ENCODE measurements at regions not wholly inside any gene's neighbourhood (a gene's known extent, or its start where the extent isn't known, plus 50 kb on each side); places are given as distances from the start of the nearest gene placed in this dataset.

DNA sequence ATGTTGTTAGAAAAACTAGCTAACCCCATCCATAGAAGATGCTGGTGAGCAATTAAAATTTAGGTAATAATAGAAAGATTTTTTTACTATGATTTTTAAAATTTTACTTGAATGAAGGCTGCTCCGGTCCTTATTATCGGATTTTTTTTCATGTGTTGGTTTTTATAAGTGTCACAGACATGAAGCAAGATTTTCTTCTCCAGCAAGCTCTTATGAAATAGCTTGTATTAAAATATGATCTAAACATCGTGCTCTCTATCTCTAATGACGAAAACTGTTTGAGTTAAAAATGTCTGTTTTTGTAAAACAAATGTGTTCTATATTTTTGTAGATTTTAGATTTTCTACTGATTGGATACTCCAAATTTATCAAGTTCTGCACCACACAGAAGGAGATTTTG, 339.6 kb downstream of the ZNF536 start:
- no peak for ATAC-seq
- TF ChIP-seq ISL1 (CRISPR knock-in tag; IDR thresholded peaks at IDR 0.05) = no peak
- TF ChIP-seq, protein P1, sequence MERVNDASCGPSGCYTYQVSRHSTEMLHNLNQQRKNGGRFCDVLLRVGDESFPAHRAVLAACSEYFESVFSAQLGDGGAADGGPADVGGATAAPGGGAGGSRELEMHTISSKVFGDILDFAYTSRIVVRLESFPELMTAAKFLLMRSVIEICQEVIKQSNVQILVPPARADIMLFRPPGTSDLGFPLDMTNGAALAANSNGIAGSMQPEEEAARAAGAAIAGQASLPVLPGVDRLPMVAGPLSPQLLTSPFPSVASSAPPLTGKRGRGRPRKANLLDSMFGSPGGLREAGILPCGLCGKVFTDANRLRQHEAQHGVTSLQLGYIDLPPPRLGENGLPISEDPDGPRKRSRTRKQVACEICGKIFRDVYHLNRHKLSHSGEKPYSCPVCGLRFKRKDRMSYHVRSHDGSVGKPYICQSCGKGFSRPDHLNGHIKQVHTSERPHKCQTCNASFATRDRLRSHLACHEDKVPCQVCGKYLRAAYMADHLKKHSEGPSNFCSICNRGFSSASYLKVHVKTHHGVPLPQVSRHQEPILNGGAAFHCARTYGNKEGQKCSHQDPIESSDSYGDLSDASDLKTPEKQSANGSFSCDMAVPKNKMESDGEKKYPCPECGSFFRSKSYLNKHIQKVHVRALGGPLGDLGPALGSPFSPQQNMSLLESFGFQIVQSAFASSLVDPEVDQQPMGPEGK (CRISPR knock-in tag; IDR thresholded peaks at IDR 0.05; ENCODE audit: borderline replicate concordance) = no peak
- no peak for TF ChIP-seq OSR1 (CRISPR knock-in tag; IDR thresholded peaks at IDR 0.05)
- no peak for TF ChIP-seq ESRRG (CRISPR knock-in tag; IDR thresholded peaks at IDR 0.05)
- TF ChIP-seq GLIS3 (CRISPR knock-in tag; IDR thresholded peaks at IDR 0.05) = no peak
- no peak for TF ChIP-seq RARB (CRISPR knock-in tag; IDR thresholded peaks at IDR 0.05)
- TF ChIP-seq BACH2 (CRISPR knock-in tag; IDR thresholded peaks at IDR 0.05; ENCODE audit: borderline replicate concordance) = no peak
- no peak for TF ChIP-seq TCF4 (CRISPR knock-in tag; IDR thresholded peaks at IDR 0.05; ENCODE audit: borderline replicate concordance)
- no peak for TF ChIP-seq ZFP30 (CRISPR knock-in tag; IDR thresholded peaks at IDR 0.05)
- TF ChIP-seq ZNF565 (CRISPR knock-in tag; conservative IDR thresholded peaks at IDR 0.05; ENCODE audit: low read depth) = no peak
- no peak for TF ChIP-seq ZNF8 (CRISPR knock-in tag; IDR thresholded peaks at IDR 0.05)

DNA sequence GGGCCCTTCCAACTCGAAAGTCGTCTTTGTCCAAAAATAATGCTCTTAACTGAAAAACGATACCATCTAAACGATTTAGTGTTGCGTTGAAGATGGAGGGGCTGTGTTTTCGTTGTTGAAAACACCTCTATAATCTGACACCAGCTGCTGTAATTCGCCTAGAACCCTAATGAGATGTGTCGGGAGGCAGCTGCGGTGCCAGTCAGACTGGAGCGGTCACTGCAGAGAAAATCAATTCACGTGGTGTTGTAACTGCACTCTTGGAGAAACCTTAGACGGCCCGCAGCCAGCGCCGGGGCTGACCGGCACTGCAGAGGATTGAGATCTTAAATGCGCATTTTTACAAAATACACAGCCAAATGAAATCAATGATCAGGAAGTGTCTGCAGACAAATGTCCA, 339.1 kb downstream of the ZNF536 start:
- no peak for ATAC-seq
- TF ChIP-seq PPARA (CRISPR knock-in tag; IDR thresholded peaks at IDR 0.05; ENCODE audit: borderline replicate concordance) = no peak
- TF ChIP-seq, protein P2, sequence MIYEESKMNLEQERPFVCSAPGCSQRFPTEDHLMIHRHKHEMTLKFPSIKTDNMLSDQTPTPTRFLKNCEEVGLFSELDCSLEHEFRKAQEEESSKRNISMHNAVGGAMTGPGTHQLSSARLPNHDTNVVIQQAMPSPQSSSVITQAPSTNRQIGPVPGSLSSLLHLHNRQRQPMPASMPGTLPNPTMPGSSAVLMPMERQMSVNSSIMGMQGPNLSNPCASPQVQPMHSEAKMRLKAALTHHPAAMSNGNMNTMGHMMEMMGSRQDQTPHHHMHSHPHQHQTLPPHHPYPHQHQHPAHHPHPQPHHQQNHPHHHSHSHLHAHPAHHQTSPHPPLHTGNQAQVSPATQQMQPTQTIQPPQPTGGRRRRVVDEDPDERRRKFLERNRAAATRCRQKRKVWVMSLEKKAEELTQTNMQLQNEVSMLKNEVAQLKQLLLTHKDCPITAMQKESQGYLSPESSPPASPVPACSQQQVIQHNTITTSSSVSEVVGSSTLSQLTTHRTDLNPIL (CRISPR knock-in tag; IDR thresholded peaks at IDR 0.05; ENCODE audit: low read depth) = no peak
- no peak for TF ChIP-seq RARB (CRISPR knock-in tag; IDR thresholded peaks at IDR 0.05)
- TF ChIP-seq ZFP3 (CRISPR knock-in tag; IDR thresholded peaks at IDR 0.05) = no peak
- no peak for TF ChIP-seq TOX (CRISPR knock-in tag; IDR thresholded peaks at IDR 0.05; ENCODE audit: borderline replicate concordance)
- TF ChIP-seq, protein P3, sequence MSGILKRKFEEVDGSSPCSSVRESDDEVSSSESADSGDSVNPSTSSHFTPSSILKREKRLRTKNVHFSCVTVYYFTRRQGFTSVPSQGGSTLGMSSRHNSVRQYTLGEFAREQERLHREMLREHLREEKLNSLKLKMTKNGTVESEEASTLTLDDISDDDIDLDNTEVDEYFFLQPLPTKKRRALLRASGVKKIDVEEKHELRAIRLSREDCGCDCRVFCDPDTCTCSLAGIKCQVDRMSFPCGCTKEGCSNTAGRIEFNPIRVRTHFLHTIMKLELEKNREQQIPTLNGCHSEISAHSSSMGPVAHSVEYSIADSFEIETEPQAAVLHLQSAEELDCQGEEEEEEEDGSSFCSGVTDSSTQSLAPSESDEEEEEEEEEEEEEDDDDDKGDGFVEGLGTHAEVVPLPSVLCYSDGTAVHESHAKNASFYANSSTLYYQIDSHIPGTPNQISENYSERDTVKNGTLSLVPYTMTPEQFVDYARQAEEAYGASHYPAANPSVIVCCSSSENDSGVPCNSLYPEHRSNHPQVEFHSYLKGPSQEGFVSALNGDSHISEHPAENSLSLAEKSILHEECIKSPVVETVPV (CRISPR knock-in tag; IDR thresholded peaks at IDR 0.05) = no peak
- no peak for TF ChIP-seq ZC3H10 (CRISPR knock-in tag; IDR thresholded peaks at IDR 0.05)
- TF ChIP-seq OSR1 (CRISPR knock-in tag; IDR thresholded peaks at IDR 0.05) = no peak
- no peak for TF ChIP-seq GLIS3 (CRISPR knock-in tag; IDR thresholded peaks at IDR 0.05)
- TF ChIP-seq ZNF565 (CRISPR knock-in tag; conservative IDR thresholded peaks at IDR 0.05; ENCODE audit: low read depth) = no peak
- TF ChIP-seq TCF4 (CRISPR knock-in tag; IDR thresholded peaks at IDR 0.05; ENCODE audit: borderline replicate concordance) = no peak
- TF ChIP-seq ZFP30 (CRISPR knock-in tag; IDR thresholded peaks at IDR 0.05) = no peak
- TF ChIP-seq ISL1 (CRISPR knock-in tag; IDR thresholded peaks at IDR 0.05) = no peak
- no peak for TF ChIP-seq SNAI2 (CRISPR knock-in tag; IDR thresholded peaks at IDR 0.05)
- TF ChIP-seq ZNF8 (CRISPR knock-in tag; IDR thresholded peaks at IDR 0.05) = no peak
- TF ChIP-seq, protein P4, sequence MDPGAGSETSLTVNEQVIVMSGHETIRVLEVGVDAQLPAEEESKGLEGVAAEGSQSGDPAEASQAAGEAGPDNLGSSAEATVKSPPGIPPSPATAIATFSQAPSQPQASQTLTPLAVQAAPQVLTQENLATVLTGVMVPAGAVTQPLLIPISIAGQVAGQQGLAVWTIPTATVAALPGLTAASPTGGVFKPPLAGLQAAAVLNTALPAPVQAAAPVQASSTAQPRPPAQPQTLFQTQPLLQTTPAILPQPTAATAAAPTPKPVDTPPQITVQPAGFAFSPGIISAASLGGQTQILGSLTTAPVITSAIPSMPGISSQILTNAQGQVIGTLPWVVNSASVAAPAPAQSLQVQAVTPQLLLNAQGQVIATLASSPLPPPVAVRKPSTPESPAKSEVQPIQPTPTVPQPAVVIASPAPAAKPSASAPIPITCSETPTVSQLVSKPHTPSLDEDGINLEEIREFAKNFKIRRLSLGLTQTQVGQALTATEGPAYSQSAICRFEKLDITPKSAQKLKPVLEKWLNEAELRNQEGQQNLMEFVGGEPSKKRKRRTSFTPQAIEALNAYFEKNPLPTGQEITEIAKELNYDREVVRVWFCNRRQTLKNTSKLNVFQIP (CRISPR knock-in tag; IDR thresholded peaks at IDR 0.05; ENCODE audit: borderline replicate concordance, low read depth) = no peak

DNA sequence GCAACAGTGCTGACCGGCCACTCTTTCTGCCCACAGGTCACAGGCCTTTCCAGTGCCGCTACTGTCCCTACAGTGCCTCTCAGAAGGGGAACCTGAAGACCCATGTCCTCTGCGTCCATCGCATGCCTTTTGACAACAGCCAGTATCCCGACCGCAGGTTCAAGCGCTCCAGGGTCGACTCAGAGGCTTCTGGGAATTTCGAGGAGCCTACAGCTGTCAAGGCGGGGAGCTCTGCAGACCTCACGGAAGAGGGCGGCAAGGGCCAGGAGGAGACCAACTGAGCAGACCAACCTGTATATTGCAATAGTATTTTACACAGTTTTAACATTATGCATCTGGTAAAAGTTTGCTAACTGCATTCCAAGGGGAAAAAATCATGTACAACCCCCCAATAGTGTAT, 338.5 kb downstream of the ZNF536 start:
- no peak for ATAC-seq
- TF ChIP-seq ESRRG (CRISPR knock-in tag; IDR thresholded peaks at IDR 0.05) (no peak), RARB (CRISPR knock-in tag; IDR thresholded peaks at IDR 0.05) (no peak)

DNA sequence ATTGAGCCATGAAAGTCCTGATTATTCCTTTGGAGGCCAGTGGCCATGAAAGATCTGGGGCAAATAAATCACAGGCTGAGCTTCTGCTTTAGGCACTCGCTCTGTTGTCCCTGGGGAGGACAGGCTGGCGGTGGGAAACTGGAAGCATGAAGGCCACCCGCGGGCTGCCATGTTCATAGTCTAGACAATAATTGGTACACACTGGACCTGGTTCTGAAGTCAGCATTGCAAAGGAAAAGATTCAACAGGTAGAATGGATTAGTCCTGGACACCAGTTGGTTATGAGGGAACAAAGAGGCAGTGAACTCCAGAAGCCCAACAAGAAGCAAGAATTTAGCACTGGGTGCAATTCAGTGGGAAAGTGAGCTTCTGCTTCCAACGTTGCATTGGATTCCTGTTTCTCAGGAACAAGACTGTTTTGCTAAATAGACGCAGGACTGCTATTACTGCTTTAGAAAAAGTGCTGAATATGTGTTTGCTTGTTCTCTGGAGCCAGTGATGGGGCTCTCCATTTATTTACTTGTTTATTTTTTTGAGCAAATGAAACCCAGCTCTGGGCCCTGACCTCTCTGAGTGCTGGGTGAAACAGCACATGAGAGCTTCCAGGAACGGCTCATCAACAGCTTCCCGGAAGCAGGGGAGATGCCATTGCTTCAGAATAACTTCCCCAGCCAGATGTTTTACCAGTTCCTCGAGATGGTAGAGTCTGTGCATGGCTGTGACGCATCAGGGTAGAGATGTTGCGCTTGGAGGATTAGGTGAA, 336.4 kb downstream of the ZNF536 start:
- no peak for ATAC-seq
- TF ChIP-seq ZC3H10 (CRISPR knock-in tag; IDR thresholded peaks at IDR 0.05) = no peak
- TF ChIP-seq PPARA (CRISPR knock-in tag; IDR thresholded peaks at IDR 0.05; ENCODE audit: borderline replicate concordance) = no peak
- TF ChIP-seq ZFP3 (CRISPR knock-in tag; IDR thresholded peaks at IDR 0.05) = no peak
- TF ChIP-seq ZFP30 (CRISPR knock-in tag; IDR thresholded peaks at IDR 0.05) = no peak
- no peak for TF ChIP-seq TCF4 (CRISPR knock-in tag; IDR thresholded peaks at IDR 0.05; ENCODE audit: borderline replicate concordance)
- TF ChIP-seq ARNTL (CRISPR knock-in tag; IDR thresholded peaks at IDR 0.05; ENCODE audit: borderline replicate concordance, low read depth) = no peak
- TF ChIP-seq ZNF70 (CRISPR knock-in tag; IDR thresholded peaks at IDR 0.05) = no peak
- TF ChIP-seq, protein P5, sequence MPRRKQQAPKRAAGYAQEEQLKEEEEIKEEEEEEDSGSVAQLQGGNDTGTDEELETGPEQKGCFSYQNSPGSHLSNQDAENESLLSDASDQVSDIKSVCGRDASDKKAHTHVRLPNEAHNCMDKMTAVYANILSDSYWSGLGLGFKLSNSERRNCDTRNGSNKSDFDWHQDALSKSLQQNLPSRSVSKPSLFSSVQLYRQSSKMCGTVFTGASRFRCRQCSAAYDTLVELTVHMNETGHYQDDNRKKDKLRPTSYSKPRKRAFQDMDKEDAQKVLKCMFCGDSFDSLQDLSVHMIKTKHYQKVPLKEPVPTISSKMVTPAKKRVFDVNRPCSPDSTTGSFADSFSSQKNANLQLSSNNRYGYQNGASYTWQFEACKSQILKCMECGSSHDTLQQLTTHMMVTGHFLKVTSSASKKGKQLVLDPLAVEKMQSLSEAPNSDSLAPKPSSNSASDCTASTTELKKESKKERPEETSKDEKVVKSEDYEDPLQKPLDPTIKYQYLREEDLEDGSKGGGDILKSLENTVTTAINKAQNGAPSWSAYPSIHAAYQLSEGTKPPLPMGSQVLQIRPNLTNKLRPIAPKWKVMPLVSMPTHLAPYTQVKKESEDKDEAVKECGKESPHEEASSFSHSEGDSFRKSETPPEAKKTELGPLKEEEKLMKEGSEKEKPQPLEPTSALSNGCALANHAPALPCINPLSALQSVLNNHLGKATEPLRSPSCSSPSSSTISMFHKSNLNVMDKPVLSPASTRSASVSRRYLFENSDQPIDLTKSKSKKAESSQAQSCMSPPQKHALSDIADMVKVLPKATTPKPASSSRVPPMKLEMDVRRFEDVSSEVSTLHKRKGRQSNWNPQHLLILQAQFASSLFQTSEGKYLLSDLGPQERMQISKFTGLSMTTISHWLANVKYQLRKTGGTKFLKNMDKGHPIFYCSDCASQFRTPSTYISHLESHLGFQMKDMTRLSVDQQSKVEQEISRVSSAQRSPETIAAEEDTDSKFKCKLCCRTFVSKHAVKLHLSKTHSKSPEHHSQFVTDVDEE (CRISPR knock-in tag; IDR thresholded peaks at IDR 0.05) = no peak
- TF ChIP-seq, protein P4 (CRISPR knock-in tag; IDR thresholded peaks at IDR 0.05; ENCODE audit: borderline replicate concordance, low read depth) = no peak
- no peak for TF ChIP-seq CSDC2 (CRISPR knock-in tag; IDR thresholded peaks at IDR 0.05)
- no peak for TF ChIP-seq ZNF8 (CRISPR knock-in tag; IDR thresholded peaks at IDR 0.05)
- TF ChIP-seq ISL1 (CRISPR knock-in tag; IDR thresholded peaks at IDR 0.05) = no peak
- TF ChIP-seq BACH2 (CRISPR knock-in tag; IDR thresholded peaks at IDR 0.05; ENCODE audit: borderline replicate concordance) = no peak
- no peak for TF ChIP-seq ESRRG (CRISPR knock-in tag; IDR thresholded peaks at IDR 0.05)

Data from SK-N-SH treated with all-trans-retinoic acid at 6 μM for 48 hours (cell line).